RWPE2 (cell line): ENCODE measurements at regions not wholly inside any gene's neighbourhood (a gene's known extent, or its start where the extent isn't known, plus 50 kb on each side); places are given as distances from the start of the nearest gene placed in this dataset.

ENCODE experiments used
- ATAC-seq: fragments of 200-7000 bp; cut with Tn5 transposase; 3 replicates; pipeline ENCODE4 v1.9.1; 2021; ENCODE audit warnings: low read depth
- DNase-seq: peaks from one replicate; pipeline ENCODE4 v3.0.0-alpha.2; 2020; ENCODE audit warnings: low spot score
- H3K27ac ChIP-seq: fragments of 450-650 bp; 2 replicates; pipeline ENCODE4 v1.5.1; 2017; ENCODE audit warnings: mild to moderate bottlenecking; ENCODE audit not compliant: poor library complexity, severe bottlenecking
- H3K27me3 ChIP-seq: fragments of 250-450 bp; sonication (Bioruptor Pico); 2 replicates; pipeline ENCODE4 v1.5.1; 2021; ENCODE audit warnings: mild to moderate bottlenecking, moderate library complexity; ENCODE audit not compliant: insufficient read depth, poor library complexity, severe bottlenecking
- H3K36me3 ChIP-seq: fragments of 250-450 bp; sonication (Bioruptor Pico); 2 replicates; pipeline ENCODE4 v1.5.1; 2020; ENCODE audit warnings: low read depth, mild to moderate bottlenecking, moderate library complexity
- H3K4me1 ChIP-seq: fragments of 250-450 bp; sonication (Bioruptor Pico); 2 replicates; pipeline ENCODE4 v1.5.1; 2021; ENCODE audit warnings: mild to moderate bottlenecking, moderate library complexity; ENCODE audit not compliant: insufficient read depth, poor library complexity, severe bottlenecking
- H3K4me3 ChIP-seq: fragments of 250-450 bp; sonication (Bioruptor Pico); 2 replicates; pipeline ENCODE4 v1.5.1; 2021; ENCODE audit warnings: mild to moderate bottlenecking, moderate library complexity; ENCODE audit not compliant: severe bottlenecking
- H3K9me3 ChIP-seq: fragments of 250-450 bp; sonication (Bioruptor Pico); 2 replicates; pipeline ENCODE4 v1.5.1; 2021; ENCODE audit warnings: mild to moderate bottlenecking, moderate library complexity; ENCODE audit not compliant: severe bottlenecking
- CTCF ChIP-seq: fragments of 450-650 bp; IDR thresholded peaks from one replicate; pipeline ENCODE4 v1.5.1; 2017; ENCODE audit warnings: mild to moderate bottlenecking, moderate library complexity; ENCODE audit not compliant: poor library complexity, severe bottlenecking

GRCh38 chr9:28320616-28321015, 747.3 kb upstream of the C9orf72 start:
- no peak overlapping the region for H3K4me3 ChIP-seq
- no peak for TF ChIP-seq CTCF
- DNase-seq = no peak
- no peak for ATAC-seq
- H3K9me3 ChIP-seq = no peaks in the 10 kb centered on the region
- H3K27ac ChIP-seq = no peak overlapping the region
- H3K27me3 ChIP-seq = no peaks in the 10 kb centered on the region
- no peaks in the 10 kb centered on the region for H3K4me1 ChIP-seq
- no peaks in the 10 kb centered on the region for H3K36me3 ChIP-seq

GRCh38 chr9:28329323-28329722, 756.0 kb upstream of the C9orf72 start:
- Histone ChIP-seq H3K4me1 (no peaks in the 10 kb centered on the region), H3K27ac (no peak overlapping the region), H3K4me3 (no peak overlapping the region), H3K36me3 (no peaks in the 10 kb centered on the region), H3K9me3 (no peaks in the 10 kb centered on the region), H3K27me3 (no peaks in the 10 kb centered on the region)
- no peak for TF ChIP-seq CTCF
- DNase-seq = no peak
- no peak; the same call in 2 of the 3 replicates for ATAC-seq

GRCh38 chr9:28332648-28333047, 759.4 kb upstream of the C9orf72 start:
- Histone ChIP-seq H3K4me3 (no peak overlapping the region), H3K27me3 (no peaks in the 10 kb centered on the region), H3K4me1 (no peaks in the 10 kb centered on the region), H3K27ac (no peak overlapping the region), H3K9me3 (no peaks in the 10 kb centered on the region), H3K36me3 (no peaks in the 10 kb centered on the region)
- TF ChIP-seq CTCF = no peak
- ATAC-seq (no peak), DNase-seq (no peak)

- H3K27ac ChIP-seq = no peak overlapping the region
- H3K9me3 ChIP-seq = no peaks in the 10 kb centered on the region
- ATAC-seq (no peak), DNase-seq (no peak)
- H3K36me3 ChIP-seq = no peaks in the 10 kb centered on the region
- no peaks in the 10 kb centered on the region for H3K27me3 ChIP-seq
- no peak for TF ChIP-seq CTCF
- no peaks in the 10 kb centered on the region for H3K4me1 ChIP-seq
- H3K4me3 ChIP-seq = no peak overlapping the region
These were observed 768.6 kb upstream of the C9orf72 start for GRCh38 chr9:28341913-28342312.

GRCh38 chr9:28342815-28343338, 769.6 kb upstream of the C9orf72 start:
- TF ChIP-seq CTCF = no peak
- Histone ChIP-seq H3K27me3 (no peaks in the 10 kb centered on the region), H3K9me3 (no peaks in the 10 kb centered on the region), H3K27ac (no peak overlapping the region), H3K4me3 (no peak overlapping the region), H3K36me3 (no peaks in the 10 kb centered on the region), H3K4me1 (no peaks in the 10 kb centered on the region)
- ATAC-seq (no peak), DNase-seq (no peak)
